ENCODE measurements at regions not wholly inside any gene's neighbourhood (a gene's known extent, or its start where the extent isn't known, plus 50 kb on each side); places are given as distances from the start of the nearest gene placed in this dataset.

GRCh38 chr2:133814890-133815289, 246.6 kb upstream of the NCKAP5 start:
- TF ChIP-seq MYC (IDR thresholded peaks at IDR 0.05; ENCODE audit: low read depth, low read length) (no peak), CTCF (IDR thresholded peaks at IDR 0.05; ENCODE audit: low read depth, low read length) (no peak), POLR2A (IDR thresholded peaks at IDR 0.05; ENCODE audit: extremely low read depth, insufficient read length) (no peak)
- TF ChIP-seq, protein P1, sequence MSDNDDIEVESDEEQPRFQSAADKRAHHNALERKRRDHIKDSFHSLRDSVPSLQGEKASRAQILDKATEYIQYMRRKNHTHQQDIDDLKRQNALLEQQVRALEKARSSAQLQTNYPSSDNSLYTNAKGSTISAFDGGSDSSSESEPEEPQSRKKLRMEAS (IDR thresholded peaks at IDR 0.05; ENCODE audit: low read depth, low read length): no peak
- DNase-seq (ENCODE audit: low read depth): no peak
- no peak overlapping the region for H3K4me3 ChIP-seq (ENCODE audit: low read depth, low read length)

DNA sequence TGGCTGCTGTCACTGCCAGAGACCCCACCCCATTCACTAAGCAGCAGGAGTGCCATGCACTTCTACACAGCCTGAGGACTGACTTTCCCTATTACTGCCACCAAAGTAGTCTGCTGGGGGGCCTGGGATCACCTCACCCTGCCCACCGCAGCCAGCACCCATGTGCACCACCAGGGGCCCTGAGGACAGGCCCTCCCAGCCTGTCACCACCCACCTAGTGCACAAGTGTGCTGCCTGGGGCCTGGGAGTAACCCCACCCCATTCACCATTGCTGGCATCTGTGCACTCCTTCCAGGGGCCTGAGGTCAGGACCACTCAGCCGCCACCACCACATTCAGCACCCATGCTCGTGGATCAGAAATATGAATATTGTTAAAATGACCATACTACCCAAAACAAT, 247.8 kb upstream of the NCKAP5 start:
- TF ChIP-seq MYC (IDR thresholded peaks at IDR 0.05; ENCODE audit: low read depth, low read length): no peak
- TF ChIP-seq CTCF (IDR thresholded peaks at IDR 0.05; ENCODE audit: low read depth, low read length): no peak
- no peak for TF ChIP-seq POLR2A (IDR thresholded peaks at IDR 0.05; ENCODE audit: extremely low read depth, insufficient read length)
- TF ChIP-seq, protein P1 (IDR thresholded peaks at IDR 0.05; ENCODE audit: low read depth, low read length): no peak
- H3K4me3 ChIP-seq (ENCODE audit: low read depth, low read length): no peak overlapping the region
- DNase-seq (ENCODE audit: low read depth): no peak

- peak; percentile 53 for DNase-seq (ENCODE audit: low read depth)
- TF ChIP-seq, protein P1 (IDR thresholded peaks at IDR 0.05; ENCODE audit: low read depth, low read length): no peak
- TF ChIP-seq CTCF (IDR thresholded peaks at IDR 0.05; ENCODE audit: low read depth, low read length) (no peak), POLR2A (IDR thresholded peaks at IDR 0.05; ENCODE audit: extremely low read depth, insufficient read length) (no peak), MYC (IDR thresholded peaks at IDR 0.05; ENCODE audit: low read depth, low read length) (no peak)
- H3K4me3 ChIP-seq (ENCODE audit: low read depth, low read length): no peak overlapping the region
These were observed 249.7 kb upstream of the NCKAP5 start for GRCh38 chr2:133817680-133818566.

DNA sequence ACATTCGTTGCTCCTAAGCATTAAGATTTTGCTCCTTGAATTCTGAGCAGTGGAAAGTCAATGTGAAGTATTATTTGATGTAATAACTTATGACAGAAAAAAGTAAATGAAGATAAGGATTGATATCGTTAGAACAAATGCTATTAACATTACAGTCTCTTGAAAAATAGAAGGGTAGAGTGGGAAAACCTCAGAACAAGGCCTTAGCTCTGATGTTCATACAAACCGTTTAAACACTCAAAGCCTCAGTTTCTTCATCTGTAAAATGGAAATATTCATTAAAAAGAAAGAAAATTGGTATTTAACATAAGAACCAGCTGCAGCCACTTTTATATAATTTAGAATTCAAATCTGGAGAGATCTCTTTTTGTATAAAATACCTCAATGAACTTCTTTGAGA, 250.4 kb upstream of the NCKAP5 start:
- no peak for DNase-seq (ENCODE audit: low read depth)
- TF ChIP-seq POLR2A (IDR thresholded peaks at IDR 0.05; ENCODE audit: extremely low read depth, insufficient read length) (no peak), MYC (IDR thresholded peaks at IDR 0.05; ENCODE audit: low read depth, low read length) (no peak), CTCF (IDR thresholded peaks at IDR 0.05; ENCODE audit: low read depth, low read length) (no peak)
- TF ChIP-seq, protein P1 (IDR thresholded peaks at IDR 0.05; ENCODE audit: low read depth, low read length): no peak
- no peak overlapping the region for H3K4me3 ChIP-seq (ENCODE audit: low read depth, low read length)

DNA sequence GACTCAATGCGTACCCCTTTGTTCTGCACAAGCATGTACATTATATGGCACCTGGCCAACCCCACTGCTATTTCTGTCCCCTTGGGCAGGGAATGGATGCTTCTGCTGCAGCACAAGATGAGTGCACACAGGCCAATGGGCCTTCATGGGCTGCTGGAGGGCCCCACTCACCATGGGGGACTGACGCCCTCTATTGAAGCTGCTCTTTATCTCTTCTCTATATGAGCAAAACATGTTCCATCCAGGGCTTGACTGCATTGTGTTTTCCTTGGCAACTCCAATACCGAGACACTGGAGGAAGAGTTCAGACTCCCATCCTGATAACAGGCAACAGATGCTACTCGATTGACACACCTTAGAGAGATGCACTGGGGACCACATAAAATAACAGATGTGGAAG, 251.6 kb upstream of the NCKAP5 start:
- no peak for DNase-seq (ENCODE audit: low read depth)
- TF ChIP-seq CTCF (IDR thresholded peaks at IDR 0.05; ENCODE audit: low read depth, low read length) (no peak), POLR2A (IDR thresholded peaks at IDR 0.05; ENCODE audit: extremely low read depth, insufficient read length) (no peak), MYC (IDR thresholded peaks at IDR 0.05; ENCODE audit: low read depth, low read length) (no peak)
- TF ChIP-seq, protein P1 (IDR thresholded peaks at IDR 0.05; ENCODE audit: low read depth, low read length): no peak
- H3K4me3 ChIP-seq (ENCODE audit: low read depth, low read length): no peak overlapping the region

All from NB4 (cell line).